ENCODE measurements at regions not wholly inside any gene's neighbourhood (a gene's known extent, or its start where the extent isn't known, plus 50 kb on each side); places are given as distances from the start of the nearest gene placed in this dataset.
"Not testable (repeated sequence)": the region's sequence is repeated elsewhere in the genome, so short reads cannot be mapped to it uniquely, and the experiment has no call there.

- TF ChIP-seq POLR2A (IDR thresholded peaks at IDR 0.05); CTCF (IDR thresholded peaks at IDR 0.05 in 4 of 5, conservative IDR thresholded peaks at IDR 0.05 in 1 of 5): not testable (repeated sequence)
These were observed 208.7 kb downstream of the CCDC74A start for GRCh38 chr2:131736406-131736805.
